BLaER1 (cell line): ENCODE measurements at regions not wholly inside any gene's neighbourhood (a gene's known extent, or its start where the extent isn't known, plus 50 kb on each side); places are given as distances from the start of the nearest gene placed in this dataset.
A peak's percentile ranks its signal among the peaks of the same experiment; 100 is the strongest.

Experiments used
- H3K27ac ChIP-seq: shearing (Covaris generic); formaldehyde crosslinking; 2 replicates; pipeline ENCODE4 v1.8.1; 2022
- H3K27me3 ChIP-seq: shearing (Covaris generic); formaldehyde crosslinking; 2 replicates; pipeline ENCODE4 v1.8.1; 2022
- H3K36me3 ChIP-seq: shearing (Covaris generic); formaldehyde crosslinking; 2 replicates; pipeline ENCODE4 v1.8.1; 2022
- H3K4me1 ChIP-seq: shearing (Covaris generic); formaldehyde crosslinking; 2 replicates; pipeline ENCODE4 v1.8.1; 2022
- H3K4me2 ChIP-seq: shearing (Covaris generic); formaldehyde crosslinking; 2 replicates; pipeline ENCODE4 v1.8.1; 2022
- H3K4me3 ChIP-seq: shearing (Covaris generic); formaldehyde crosslinking; 2 replicates; pipeline ENCODE4 v1.8.1; 2022
- H3K9ac ChIP-seq: shearing (Covaris generic); formaldehyde crosslinking; 2 replicates; pipeline ENCODE4 v1.8.1; 2022
- H3K9me3 ChIP-seq: shearing (Covaris generic); formaldehyde crosslinking; 2 replicates; pipeline ENCODE4 v1.8.1; 2022
- H4K20me1 ChIP-seq: shearing (Covaris generic); formaldehyde crosslinking; 2 replicates; pipeline ENCODE4 v1.8.1; 2022
- Cebpa-rat ChIP-seq: shearing (Covaris generic); IDR thresholded peaks from 2 replicates; pipeline ENCODE4 v1.8.1; 2022

DNA sequence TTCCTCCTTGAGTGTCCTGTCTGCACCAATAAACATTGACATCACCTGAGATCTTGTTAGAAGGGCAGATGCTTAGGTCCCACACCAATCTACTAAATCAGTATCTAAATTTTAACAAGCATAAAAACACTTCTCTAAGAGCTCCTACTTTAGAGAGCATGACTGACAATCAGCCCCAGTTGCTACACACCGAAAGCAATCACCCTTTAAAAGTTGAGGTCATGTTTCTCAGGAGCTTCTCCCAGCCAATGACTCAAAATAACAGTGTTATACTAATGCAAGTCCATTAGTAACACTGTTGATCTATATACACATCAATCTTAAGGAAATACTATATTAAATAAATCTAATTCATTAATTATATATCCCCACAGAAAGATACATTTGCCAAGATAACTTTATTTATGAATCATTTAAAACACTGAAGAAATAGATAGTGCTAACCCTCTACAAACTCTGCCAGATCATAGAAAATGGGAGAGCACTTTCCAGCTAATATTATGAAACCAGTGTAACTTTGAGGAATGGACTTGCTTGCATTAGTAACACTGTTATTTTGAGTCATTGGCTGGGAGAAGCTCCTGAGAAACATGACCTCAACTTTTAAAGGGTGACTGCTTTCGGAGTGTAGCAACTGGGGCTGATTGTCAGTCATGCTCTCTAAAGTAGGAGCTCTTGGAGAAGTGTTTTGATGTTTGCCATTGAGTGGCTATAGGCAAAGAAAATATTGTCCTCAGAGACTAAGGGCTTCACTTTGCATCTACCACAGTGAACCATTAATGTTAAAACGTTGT lies 109.8 kb upstream of the HDX start:
- Histone ChIP-seq H3K4me3 (no peak overlapping the region), H3K4me2 (no peak overlapping the region), H3K9me3 (peaks cover 4% of the 10 kb centered on the region; the same call in 1 of the 2 replicates), H3K9ac (no peak overlapping the region), H3K27me3 (peaks cover 70% of the 10 kb centered on the region), H3K27ac (no peak overlapping the region), H4K20me1 (no peaks in the 10 kb centered on the region), H3K4me1 (no peaks in the 10 kb centered on the region), H3K36me3 (no peaks in the 10 kb centered on the region)
- no peak for TF ChIP-seq Cebpa-rat

DNA sequence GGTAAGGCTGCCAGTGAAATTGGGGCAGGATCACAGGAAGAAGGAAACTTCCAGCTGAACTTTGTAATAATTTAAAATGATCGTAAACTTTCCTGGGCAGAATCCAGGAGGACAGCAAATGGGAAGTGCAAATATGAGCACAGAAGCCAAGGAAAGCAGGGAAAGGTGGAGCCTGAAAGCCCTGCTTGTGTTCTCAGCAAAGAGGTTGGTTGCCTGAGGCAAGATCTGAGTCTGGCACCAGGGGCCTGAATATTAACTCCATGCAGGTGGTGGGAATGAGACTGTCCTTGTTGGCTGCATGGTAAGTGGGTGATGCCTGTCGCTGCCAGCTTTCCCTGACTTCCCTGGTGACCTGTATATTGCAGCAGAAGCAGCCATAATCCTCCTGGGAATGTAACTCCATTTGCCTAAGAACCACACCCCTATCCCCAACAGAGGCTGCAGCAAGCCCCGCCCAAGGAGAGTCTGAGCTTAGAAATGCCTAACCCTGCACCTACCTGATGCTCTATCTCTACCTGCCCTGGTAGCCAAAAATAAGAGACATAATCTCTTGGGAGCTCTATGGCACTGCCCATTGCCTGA lies 132.0 kb upstream of the HDX start:
- H3K36me3 ChIP-seq, result no peaks in the 10 kb centered on the region
- peaks cover 55% of the 10 kb centered on the region for H3K27me3 ChIP-seq
- no peak for TF ChIP-seq Cebpa-rat
- no peak overlapping the region for H3K9ac ChIP-seq
- H3K4me2 ChIP-seq, result 0 out of 2 replicates have a peak overlapping the region, but pooled peaks have one; percentile 12
- H3K4me3 ChIP-seq, result no peak overlapping the region
- H4K20me1 ChIP-seq, result no peaks in the 10 kb centered on the region
- no peak overlapping the region for H3K27ac ChIP-seq
- no peaks in the 10 kb centered on the region for H3K9me3 ChIP-seq
- H3K4me1 ChIP-seq, result no peaks in the 10 kb centered on the region

DNA sequence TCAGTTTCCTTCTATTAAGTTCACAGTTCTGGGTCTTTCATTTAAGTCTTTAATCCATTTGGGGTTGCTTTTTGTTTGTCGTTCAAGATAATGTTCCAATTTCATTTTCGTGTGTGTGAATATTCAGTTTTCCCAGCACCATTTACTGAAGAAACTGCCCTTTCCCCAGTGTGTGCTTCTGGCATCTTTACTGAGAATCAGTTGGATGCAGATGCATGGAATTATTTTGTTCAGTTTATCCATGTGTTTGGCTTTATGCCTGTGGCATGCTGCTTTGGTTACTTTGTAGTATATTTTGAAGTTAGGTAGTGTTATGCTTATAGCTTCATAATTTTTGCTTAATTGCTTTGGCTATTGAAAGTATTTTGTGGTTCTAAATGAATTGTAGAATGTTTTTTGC lies 163.8 kb upstream of the HDX start:
- Histone ChIP-seq H3K9me3 (no peaks in the 10 kb centered on the region), H4K20me1 (no peaks in the 10 kb centered on the region), H3K4me1 (no peaks in the 10 kb centered on the region), H3K27me3 (peaks cover 19% of the 10 kb centered on the region), H3K4me2 (no peak overlapping the region), H3K9ac (no peak overlapping the region), H3K27ac (no peak overlapping the region), H3K4me3 (no peak overlapping the region), H3K36me3 (no peaks in the 10 kb centered on the region)
- TF ChIP-seq Cebpa-rat, result no peak

DNA sequence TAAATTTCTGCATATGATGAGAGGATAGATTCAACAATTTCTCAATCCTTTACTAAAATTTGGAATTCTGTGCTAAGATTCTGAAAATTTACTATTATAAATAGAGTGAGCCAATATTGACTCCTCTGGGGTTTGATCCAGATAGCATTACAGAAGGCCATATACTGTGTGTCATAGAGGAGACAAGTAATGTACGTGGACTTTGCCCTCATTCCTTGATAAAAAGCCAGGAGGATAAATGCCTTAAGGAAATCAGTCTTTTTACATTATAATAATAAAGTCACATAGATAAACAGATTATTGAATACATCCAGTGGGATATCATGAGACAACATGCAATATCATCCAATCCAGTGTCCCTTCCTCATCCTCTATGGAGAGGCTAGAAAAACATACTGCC lies 188.0 kb upstream of the HDX start:
- Histone ChIP-seq H3K9ac (no peak overlapping the region), H3K9me3 (no peaks in the 10 kb centered on the region), H3K4me2 (no peak overlapping the region), H3K27ac (no peak overlapping the region), H3K36me3 (no peaks in the 10 kb centered on the region), H4K20me1 (no peaks in the 10 kb centered on the region), H3K4me3 (no peak overlapping the region), H3K27me3 (peaks cover 18% of the 10 kb centered on the region), H3K4me1 (no peaks in the 10 kb centered on the region)
- TF ChIP-seq Cebpa-rat, result no peak

DNA sequence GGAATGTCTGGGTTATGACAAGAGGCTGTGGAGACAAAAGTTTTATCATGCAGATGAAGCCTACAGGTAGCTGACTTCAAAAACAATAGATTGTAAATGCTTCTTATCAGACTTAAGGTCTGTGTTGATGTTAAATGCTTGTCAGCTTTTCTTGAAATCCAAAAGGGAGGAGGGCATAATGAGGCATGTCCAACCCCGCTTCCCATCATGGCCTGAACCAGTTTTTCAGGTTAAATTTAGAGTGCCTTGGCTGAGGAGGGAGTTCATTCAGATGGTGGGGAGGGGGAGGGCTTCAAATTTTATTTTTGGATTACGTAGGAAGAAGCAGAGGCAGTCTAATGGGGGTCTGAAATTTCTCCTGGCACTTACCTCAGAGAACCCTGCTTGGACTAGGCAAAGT lies 207.7 kb upstream of the HDX start:
- no peak overlapping the region for H3K4me2 ChIP-seq
- no peaks in the 10 kb centered on the region for H3K9me3 ChIP-seq
- H3K4me1 ChIP-seq, result no peaks in the 10 kb centered on the region
- no peak overlapping the region for H3K9ac ChIP-seq
- H3K4me3 ChIP-seq, result no peak overlapping the region
- peaks cover 6% of the 10 kb centered on the region; the same call in 1 of the 2 replicates for H4K20me1 ChIP-seq
- no peak for TF ChIP-seq Cebpa-rat
- H3K36me3 ChIP-seq, result no peaks in the 10 kb centered on the region
- H3K27me3 ChIP-seq, result peaks cover 91% of the 10 kb centered on the region
- no peak overlapping the region for H3K27ac ChIP-seq

DNA sequence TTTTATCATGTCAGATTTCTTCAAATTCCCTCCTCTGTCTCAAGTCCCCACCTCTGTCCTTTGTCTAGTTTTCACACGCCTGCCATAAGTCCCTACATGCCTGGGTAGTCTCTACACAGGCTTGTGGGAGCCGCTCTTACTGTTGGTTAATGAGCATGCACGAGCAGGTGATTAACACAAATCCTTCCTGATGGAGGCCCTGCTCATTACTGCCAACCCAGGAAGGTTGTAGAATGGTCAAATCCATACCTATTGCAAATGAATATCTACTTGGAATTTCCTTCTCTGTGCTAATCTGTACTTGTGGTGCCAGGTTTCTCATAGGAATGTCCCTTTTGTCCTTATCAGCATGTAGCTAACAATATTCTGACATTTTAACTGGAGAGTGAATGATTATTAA lies 208.4 kb upstream of the HDX start:
- Histone ChIP-seq H3K9me3 (no peaks in the 10 kb centered on the region), H3K4me1 (no peaks in the 10 kb centered on the region), H3K4me2 (no peak overlapping the region), H3K4me3 (no peak overlapping the region), H3K27me3 (peaks cover 88% of the 10 kb centered on the region), H3K9ac (no peak overlapping the region), H3K36me3 (no peaks in the 10 kb centered on the region), H4K20me1 (peaks cover 6% of the 10 kb centered on the region; the same call in 1 of the 2 replicates), H3K27ac (no peak overlapping the region)
- TF ChIP-seq Cebpa-rat, result no peak

DNA sequence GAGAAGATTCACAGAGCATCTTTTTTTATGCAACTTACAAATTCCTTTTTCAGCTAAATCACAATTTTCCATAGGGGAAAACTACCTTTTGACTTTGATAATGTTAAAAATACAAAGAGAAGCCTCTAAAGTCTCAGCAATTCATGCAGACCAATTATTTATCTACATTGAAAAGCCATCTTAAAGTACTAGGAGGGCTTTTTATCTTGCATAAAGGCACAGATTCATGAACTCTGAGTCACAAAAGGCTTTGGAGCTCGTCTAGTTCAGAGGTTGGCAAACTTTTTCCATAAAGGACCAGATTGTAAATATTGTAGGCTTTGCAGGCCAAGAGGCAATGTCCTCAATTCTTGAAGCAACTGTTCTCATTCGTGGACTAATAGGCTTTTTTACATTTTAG lies 210.4 kb upstream of the HDX start:
- no peak overlapping the region for H3K9ac ChIP-seq
- no peak for TF ChIP-seq Cebpa-rat
- no peaks in the 10 kb centered on the region for H3K9me3 ChIP-seq

DNA sequence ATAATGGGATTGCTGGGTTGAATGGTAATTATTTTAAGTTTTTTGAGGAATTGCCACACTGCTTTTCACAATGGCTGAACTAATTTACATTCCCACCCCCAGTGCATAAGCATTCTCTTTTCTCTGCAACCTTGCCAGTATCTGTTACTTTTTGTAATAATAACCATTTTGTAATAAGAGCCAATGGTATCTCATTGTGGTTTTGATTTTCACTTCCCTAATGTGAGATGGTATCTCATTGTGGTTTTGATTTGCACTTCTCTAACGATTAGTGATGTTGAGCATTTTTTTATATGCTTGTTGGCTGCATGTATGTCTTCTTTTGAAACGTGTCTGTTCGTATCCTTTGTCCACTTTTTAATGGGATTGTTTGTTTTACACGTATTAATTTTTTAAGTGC lies 213.1 kb upstream of the HDX start:
- Histone ChIP-seq H3K4me2 (no peak overlapping the region), H3K36me3 (no peaks in the 10 kb centered on the region), H3K4me3 (no peak overlapping the region), H3K9me3 (no peaks in the 10 kb centered on the region), H3K27ac (no peak overlapping the region), H3K4me1 (no peaks in the 10 kb centered on the region), H3K9ac (no peak overlapping the region), H3K27me3 (peaks cover 68% of the 10 kb centered on the region), H4K20me1 (no peaks in the 10 kb centered on the region)
- no peak for TF ChIP-seq Cebpa-rat

More for the DNA sequence above, 210.4 kb upstream of the HDX start:
- Histone ChIP-seq H3K4me2 (no peak overlapping the region), H4K20me1 (no peaks in the 10 kb centered on the region), H3K4me3 (no peak overlapping the region), H3K36me3 (no peaks in the 10 kb centered on the region), H3K27ac (no peak overlapping the region), H3K4me1 (no peaks in the 10 kb centered on the region), H3K27me3 (peaks cover 84% of the 10 kb centered on the region)

DNA sequence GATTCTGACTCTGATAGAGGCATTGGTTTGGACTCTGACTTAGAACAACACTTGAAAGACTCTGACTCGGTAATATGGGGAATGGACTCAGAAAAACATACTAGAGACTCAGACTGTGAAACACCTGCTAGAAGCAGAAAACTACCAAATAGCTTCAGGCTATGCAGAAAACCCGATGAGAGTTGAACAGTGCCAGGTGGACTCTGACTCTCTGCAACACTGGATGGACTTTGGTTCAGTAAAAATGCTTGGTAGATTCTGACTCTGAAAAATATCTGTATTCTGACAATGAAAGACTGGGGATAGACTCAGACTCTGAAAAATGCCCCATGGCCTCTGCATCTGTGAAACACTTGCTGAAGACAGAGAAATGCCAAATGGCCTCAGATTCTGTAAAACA lies 215.1 kb upstream of the HDX start:
- no peak overlapping the region for H3K9ac ChIP-seq
- H3K27me3 ChIP-seq, result peaks cover 59% of the 10 kb centered on the region

DNA sequence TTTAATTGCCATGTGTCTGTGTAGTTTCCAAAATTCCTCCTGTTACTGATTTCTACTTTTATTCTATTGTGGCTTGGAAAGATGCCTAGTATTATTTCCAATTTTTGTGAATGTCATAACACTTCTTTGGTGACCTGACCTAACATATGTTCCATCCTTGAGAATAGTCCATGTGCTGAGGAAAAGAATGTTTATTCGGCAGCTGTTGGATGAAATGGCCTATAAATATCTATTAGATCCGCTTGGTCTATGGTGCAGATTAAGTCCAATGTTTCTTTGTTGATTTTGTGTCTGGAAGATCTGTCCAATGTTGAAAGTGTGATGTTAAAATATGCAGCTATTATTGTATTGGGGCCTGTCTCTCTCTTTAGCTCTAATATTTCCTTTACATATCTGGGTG lies 219.2 kb upstream of the HDX start:
- H4K20me1 ChIP-seq, result no peaks in the 10 kb centered on the region
- no peaks in the 10 kb centered on the region for H3K9me3 ChIP-seq
- H3K4me2 ChIP-seq, result no peak overlapping the region
- H3K9ac ChIP-seq, result no peak overlapping the region
- no peaks in the 10 kb centered on the region for H3K4me1 ChIP-seq
- H3K4me3 ChIP-seq, result no peak overlapping the region
- H3K27ac ChIP-seq, result no peak overlapping the region
- TF ChIP-seq Cebpa-rat, result no peak
- no peaks in the 10 kb centered on the region for H3K36me3 ChIP-seq
- H3K27me3 ChIP-seq, result peaks cover 56% of the 10 kb centered on the region

More for the DNA sequence above, 215.1 kb upstream of the HDX start:
- no peaks in the 10 kb centered on the region for H3K9me3 ChIP-seq
- no peaks in the 10 kb centered on the region for H3K4me1 ChIP-seq
- H3K4me2 ChIP-seq, result no peak overlapping the region
- no peak for TF ChIP-seq Cebpa-rat
- H4K20me1 ChIP-seq, result no peaks in the 10 kb centered on the region
- H3K4me3 ChIP-seq, result no peak overlapping the region
- no peaks in the 10 kb centered on the region for H3K36me3 ChIP-seq
- H3K27ac ChIP-seq, result no peak overlapping the region
